ENCODE measurements at regions not wholly inside any gene's neighbourhood (a gene's known extent, or its start where the extent isn't known, plus 50 kb on each side); places are given as distances from the start of the nearest gene placed in this dataset.
"Not testable (repeated sequence)": the region's sequence is repeated elsewhere in the genome, so short reads cannot be mapped to it uniquely, and the experiment has no call there.

GRCh38 chr18:39325973-39326372 lies 1760.4 kb upstream of the CELF4 start:
- DNase-seq (no peak), ATAC-seq (no peak)
- no peaks in the 10 kb centered on the region for H3K27me3 Mint-ChIP-seq
- H3K4me1 Mint-ChIP-seq = no peaks in the 10 kb centered on the region
- no peak overlapping the region for H3K27ac Mint-ChIP-seq
- no peak overlapping the region for H3K4me3 Mint-ChIP-seq
- H3K9me3 Mint-ChIP-seq = no peaks in the 10 kb centered on the region

- no peak overlapping the region for H3K27ac Mint-ChIP-seq
- no peaks in the 10 kb centered on the region for H3K4me1 Mint-ChIP-seq
- no peak overlapping the region for H3K4me3 Mint-ChIP-seq
- DNase-seq (no peak), ATAC-seq (no peak)
- H3K27me3 Mint-ChIP-seq = no peaks in the 10 kb centered on the region
- H3K9me3 Mint-ChIP-seq = no peaks in the 10 kb centered on the region
These were observed 1753.5 kb upstream of the CELF4 start for GRCh38 chr18:39319141-39319540.

GRCh38 chr18:39318462-39318861 lies 1752.9 kb upstream of the CELF4 start:
- DNase-seq (no peak), ATAC-seq (no peak)
- H3K4me1 Mint-ChIP-seq = no peaks in the 10 kb centered on the region
- no peak overlapping the region for H3K27ac Mint-ChIP-seq
- no peaks in the 10 kb centered on the region for H3K9me3 Mint-ChIP-seq
- no peak overlapping the region for H3K4me3 Mint-ChIP-seq
- no peaks in the 10 kb centered on the region for H3K27me3 Mint-ChIP-seq

GRCh38 chr18:39318008-39318407 lies 1752.4 kb upstream of the CELF4 start:
- no peak overlapping the region for H3K4me3 Mint-ChIP-seq

GRCh38 chr18:39314595-39314994 lies 1749.0 kb upstream of the CELF4 start:
- H3K27me3 Mint-ChIP-seq = no peaks in the 10 kb centered on the region
- DNase-seq (no peak), ATAC-seq (no peak)
- no peak overlapping the region for H3K27ac Mint-ChIP-seq
- peaks cover 0 to 9% of the 10 kb centered on the region in 2 donors for H3K9me3 Mint-ChIP-seq
- no peaks in the 10 kb centered on the region for H3K4me1 Mint-ChIP-seq
- no peak overlapping the region for H3K4me3 Mint-ChIP-seq

More at GRCh38 chr18:39318008-39318407, 1752.4 kb upstream of the CELF4 start:
- Mint-ChIP-seq H3K9me3 (no peaks in the 10 kb centered on the region), H3K27ac (no peak overlapping the region), H3K4me1 (no peaks in the 10 kb centered on the region), H3K27me3 (no peaks in the 10 kb centered on the region)
- ATAC-seq = no peak
- no peak for DNase-seq

GRCh38 chr18:39313992-39314391 lies 1748.4 kb upstream of the CELF4 start:
- ATAC-seq = no peak
- H3K27ac Mint-ChIP-seq = no peak overlapping the region
- no peaks in the 10 kb centered on the region for H3K27me3 Mint-ChIP-seq
- no peaks in the 10 kb centered on the region for H3K4me1 Mint-ChIP-seq
- H3K9me3 Mint-ChIP-seq = peaks cover 0 to 9% of the 10 kb centered on the region in 2 donors
- DNase-seq = no peak
- H3K4me3 Mint-ChIP-seq = no peak overlapping the region

GRCh38 chr18:39311111-39311712 lies 1745.6 kb upstream of the CELF4 start:
- Mint-ChIP-seq H3K27me3 (no peaks in the 10 kb centered on the region), H3K4me3 (no peak overlapping the region), H3K27ac (no peak overlapping the region), H3K9me3 (peaks cover 0 to 9% of the 10 kb centered on the region in 2 donors), H3K4me1 (no peaks in the 10 kb centered on the region)
- DNase-seq = no peak
- no peak for ATAC-seq

GRCh38 chr18:39308931-39309521 lies 1743.4 kb upstream of the CELF4 start:
- H3K9me3 Mint-ChIP-seq, DNase-seq, H3K27me3 Mint-ChIP-seq, H3K4me1 Mint-ChIP-seq, H3K4me3 Mint-ChIP-seq, ATAC-seq, H3K27ac Mint-ChIP-seq: not testable (repeated sequence)

- DNase-seq = no peak
- H3K4me3 Mint-ChIP-seq = no peak overlapping the region
- H3K27me3 Mint-ChIP-seq = no peaks in the 10 kb centered on the region
- no peaks in the 10 kb centered on the region for H3K4me1 Mint-ChIP-seq
- ATAC-seq = no peak
- peaks cover 4 to 9% of the 10 kb centered on the region in 2 donors for H3K9me3 Mint-ChIP-seq
- H3K27ac Mint-ChIP-seq = no peak overlapping the region
These were observed 1740.2 kb upstream of the CELF4 start for GRCh38 chr18:39305766-39306165.

- H3K4me3 Mint-ChIP-seq = no peak overlapping the region
These were observed 1736.9 kb upstream of the CELF4 start for GRCh38 chr18:39302481-39302880.

GRCh38 chr18:39299152-39299551 lies 1733.6 kb upstream of the CELF4 start:
- H3K27me3 Mint-ChIP-seq = no peaks in the 10 kb centered on the region
- peaks cover 4 to 6% of the 10 kb centered on the region in 2 donors for H3K9me3 Mint-ChIP-seq
- ATAC-seq (no peak), DNase-seq (no peak)
- H3K4me1 Mint-ChIP-seq = no peaks in the 10 kb centered on the region
- no peak overlapping the region for H3K27ac Mint-ChIP-seq
- no peak overlapping the region for H3K4me3 Mint-ChIP-seq

More at GRCh38 chr18:39302481-39302880, 1736.9 kb upstream of the CELF4 start:
- Mint-ChIP-seq H3K27ac (no peak overlapping the region), H3K4me1 (no peaks in the 10 kb centered on the region), H3K27me3 (no peaks in the 10 kb centered on the region), H3K9me3 (peaks cover 0 to 4% of the 10 kb centered on the region in 2 donors)
- DNase-seq = no peak
- no peak for ATAC-seq

- Mint-ChIP-seq H3K4me3 (no peak overlapping the region), H3K27me3 (no peaks in the 10 kb centered on the region), H3K27ac (no peak overlapping the region), H3K4me1 (no peaks in the 10 kb centered on the region), H3K9me3 (peaks cover 0 to 6% of the 10 kb centered on the region in 2 donors)
- no peak for ATAC-seq
- no peak for DNase-seq
These were observed 1731.6 kb upstream of the CELF4 start for GRCh38 chr18:39297225-39297624.

- Mint-ChIP-seq H3K27ac (no peak overlapping the region), H3K4me3 (no peak overlapping the region), H3K4me1 (no peaks in the 10 kb centered on the region), H3K9me3 (peaks cover 0 to 6% of the 10 kb centered on the region in 2 donors), H3K27me3 (no peaks in the 10 kb centered on the region)
- DNase-seq (no peak), ATAC-seq (no peak)
These were observed 1730.8 kb upstream of the CELF4 start for GRCh38 chr18:39296293-39296888.

GRCh38 chr18:39276764-39277163 lies 1711.2 kb upstream of the CELF4 start:
- Mint-ChIP-seq H3K4me1 (no peaks in the 10 kb centered on the region), H3K9me3 (peaks cover 0 to 4% of the 10 kb centered on the region in 2 donors), H3K27me3 (no peaks in the 10 kb centered on the region), H3K4me3 (no peak overlapping the region), H3K27ac (no peak overlapping the region)
- DNase-seq = no peak
- no peak for ATAC-seq

GRCh38 chr18:39274535-39274934 lies 1708.9 kb upstream of the CELF4 start:
- Mint-ChIP-seq H3K27ac (no peak overlapping the region), H3K9me3 (peaks cover 0 to 11% of the 10 kb centered on the region in 2 donors), H3K4me3 (no peak overlapping the region), H3K4me1 (no peaks in the 10 kb centered on the region), H3K27me3 (no peaks in the 10 kb centered on the region)
- no peak for DNase-seq
- no peak for ATAC-seq

- no peak overlapping the region for H3K4me3 Mint-ChIP-seq
- H3K27ac Mint-ChIP-seq = no peak overlapping the region
- no peaks in the 10 kb centered on the region for H3K4me1 Mint-ChIP-seq
- DNase-seq (no peak), ATAC-seq (no peak)
- peaks cover 0 to 11% of the 10 kb centered on the region in 2 donors for H3K9me3 Mint-ChIP-seq
- no peaks in the 10 kb centered on the region for H3K27me3 Mint-ChIP-seq
These were observed 1706.6 kb upstream of the CELF4 start for GRCh38 chr18:39272230-39272629.
